Right renal cortex interstitium (tissue), 3 donors: ENCODE measurements at regions not wholly inside any gene's neighbourhood (a gene's known extent, or its start where the extent isn't known, plus 50 kb on each side); places are given as distances from the start of the nearest gene placed in this dataset.
A peak's percentile ranks its signal among the peaks of the same experiment; 100 is the strongest.
"Not testable (repeated sequence)": the region's sequence is repeated elsewhere in the genome, so short reads cannot be mapped to it uniquely, and the experiment has no call there.

Experiments
- DNase-seq, 3 donors: peaks; one replicate each; pipeline ENCODE4 v3.0.0-alpha.2; 2013; ENCODE audit warnings: low read depth in 3 of 3, low spot score in 2 of 3

GRCh38 chr5:112566251-112566650, 147.2 kb upstream of the EPB41L4A start:
- no peak for DNase-seq

- DNase-seq: no peak
These were observed 150.5 kb upstream of the EPB41L4A start for GRCh38 chr5:112569596-112569995.

- no peak for DNase-seq
These were observed 151.8 kb upstream of the EPB41L4A start for GRCh38 chr5:112570708-112571444.

DNA sequence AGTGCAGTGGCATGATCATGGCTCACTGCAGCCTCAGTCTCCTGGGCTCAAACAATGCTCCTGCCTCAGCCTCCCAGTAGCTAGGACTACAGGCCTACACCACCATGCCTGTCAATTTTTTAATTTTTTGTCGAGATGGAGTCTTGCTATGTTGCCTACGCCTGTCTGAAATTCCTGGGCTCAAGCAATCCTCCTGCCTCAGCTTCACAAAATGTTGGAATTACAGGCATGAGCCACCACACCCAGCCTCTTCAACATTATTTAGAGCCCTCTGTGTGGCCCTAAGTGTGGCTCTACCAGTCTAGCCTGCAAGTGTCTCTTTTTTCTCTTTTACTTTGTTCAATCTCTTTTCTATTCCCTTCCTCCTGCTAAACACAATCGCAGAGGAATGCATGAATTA, 154.4 kb upstream of the EPB41L4A start:
- DNase-seq: no peak

DNA sequence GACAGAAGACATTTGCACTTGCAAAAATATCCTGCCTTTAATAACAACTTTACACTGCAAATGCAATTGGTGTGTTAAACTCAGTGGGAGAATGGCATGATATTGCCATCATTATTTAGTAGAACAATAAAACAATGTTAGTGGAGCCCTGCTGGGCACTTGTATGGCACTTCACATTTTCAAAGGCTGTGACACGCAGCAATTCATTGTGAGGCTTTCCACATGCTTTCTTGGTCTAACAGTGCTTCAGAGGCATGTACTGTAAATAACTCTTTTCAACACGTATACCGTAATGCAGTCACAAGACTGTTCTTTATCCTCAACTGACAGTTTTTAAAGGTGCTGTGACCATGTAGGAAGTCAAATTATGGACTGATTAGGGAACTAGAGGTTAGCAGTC, 155.5 kb upstream of the EPB41L4A start:
- no peak for DNase-seq

DNA sequence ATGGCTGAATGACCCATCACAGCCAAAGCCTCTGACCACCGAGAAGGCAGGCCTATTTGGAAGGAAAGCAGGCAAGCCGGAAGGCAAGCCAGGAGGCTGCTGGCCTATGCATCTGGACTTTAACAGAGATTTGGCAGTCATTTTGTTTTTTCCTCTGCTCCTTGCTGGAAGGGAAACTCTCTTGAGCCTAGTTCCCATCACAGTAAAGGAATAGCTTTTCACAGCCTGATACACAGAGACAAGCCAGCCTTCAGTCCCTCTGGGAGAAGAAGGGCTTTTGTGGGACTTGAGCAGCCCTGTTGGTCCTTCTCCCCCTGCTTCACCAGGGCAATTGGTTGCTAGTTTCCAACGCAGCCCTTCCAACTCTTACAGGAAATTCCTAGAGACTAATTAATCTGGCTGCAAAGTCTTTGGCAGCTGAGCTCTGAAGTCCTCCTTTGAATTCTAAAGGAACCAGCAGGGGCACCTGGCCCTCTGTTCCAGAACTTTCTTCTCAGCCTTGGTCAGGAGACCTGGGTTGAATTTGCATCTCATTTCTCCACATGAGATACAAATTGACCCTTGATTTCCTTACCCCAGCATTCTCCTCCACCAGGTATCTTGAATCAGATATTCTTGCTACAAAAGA, 157.3 kb upstream of the EPB41L4A start:
- no peak for DNase-seq

GRCh38 chr5:112579599-112580170, 158.0 kb upstream of the APC start:
- DNase-seq: no peak

DNA sequence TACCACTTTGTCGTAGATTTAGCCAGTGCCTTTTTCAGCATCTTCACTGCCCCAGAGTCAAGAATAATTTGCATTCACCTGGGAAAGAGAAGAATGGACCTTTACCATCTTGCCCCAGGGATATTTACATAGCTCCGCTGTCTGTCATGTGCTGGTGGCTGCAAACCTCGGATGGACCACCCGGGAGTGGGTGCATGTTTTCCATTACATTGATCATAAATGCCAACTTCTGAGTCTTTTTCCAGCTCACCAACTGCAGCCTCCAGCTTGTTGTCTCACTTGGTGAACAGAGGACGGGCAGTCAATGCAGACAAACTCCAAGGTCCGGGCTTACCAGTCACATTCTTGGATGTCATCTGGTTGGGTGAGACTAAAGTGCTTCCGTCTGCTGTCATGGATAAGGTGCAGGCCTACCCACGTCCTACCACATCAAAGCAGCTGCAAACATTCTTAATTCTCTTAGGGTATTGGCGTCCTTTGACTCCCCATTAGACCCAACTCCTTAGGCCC, 155.8 kb upstream of the APC start:
- DNase-seq: no peak

DNA sequence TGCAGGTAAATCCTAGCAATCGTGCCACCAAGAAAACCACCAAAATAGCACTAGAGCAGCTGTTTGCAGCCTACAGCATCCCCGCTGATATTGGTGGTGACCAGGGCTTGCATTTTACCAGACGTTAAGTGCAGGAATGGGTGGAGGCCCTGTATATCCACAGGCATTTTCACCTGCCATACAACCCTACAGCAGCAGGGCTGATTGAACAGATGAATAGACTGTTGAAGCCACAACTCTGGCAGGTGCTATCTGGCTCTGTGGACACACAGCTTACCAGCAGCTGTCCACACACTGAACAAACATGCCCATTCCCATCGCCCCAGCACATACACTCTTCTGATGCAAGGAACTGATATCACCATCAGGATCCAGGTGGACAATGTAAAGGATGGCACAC, 154.5 kb upstream of the APC start:
- no peak for DNase-seq

DNA sequence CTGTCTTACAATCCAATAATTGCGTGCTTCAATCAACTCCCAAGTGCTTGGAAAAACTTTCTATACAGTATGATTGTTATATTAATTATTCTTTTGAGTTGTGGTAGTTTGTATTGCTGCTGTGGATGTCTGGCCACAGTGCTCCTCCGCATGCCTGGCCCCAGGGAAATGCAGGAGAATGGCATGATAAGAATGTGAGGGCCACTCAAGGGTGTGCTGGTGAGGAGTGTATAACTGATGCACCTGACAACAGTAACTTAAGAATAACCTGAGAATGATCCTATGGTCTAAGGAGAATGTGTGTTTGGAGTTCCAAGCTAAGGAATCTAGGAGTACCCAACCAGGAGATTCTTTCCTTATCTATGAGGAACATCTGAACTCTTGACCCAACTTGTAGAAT, 152.9 kb upstream of the APC start:
- DNase-seq: no peak

DNA sequence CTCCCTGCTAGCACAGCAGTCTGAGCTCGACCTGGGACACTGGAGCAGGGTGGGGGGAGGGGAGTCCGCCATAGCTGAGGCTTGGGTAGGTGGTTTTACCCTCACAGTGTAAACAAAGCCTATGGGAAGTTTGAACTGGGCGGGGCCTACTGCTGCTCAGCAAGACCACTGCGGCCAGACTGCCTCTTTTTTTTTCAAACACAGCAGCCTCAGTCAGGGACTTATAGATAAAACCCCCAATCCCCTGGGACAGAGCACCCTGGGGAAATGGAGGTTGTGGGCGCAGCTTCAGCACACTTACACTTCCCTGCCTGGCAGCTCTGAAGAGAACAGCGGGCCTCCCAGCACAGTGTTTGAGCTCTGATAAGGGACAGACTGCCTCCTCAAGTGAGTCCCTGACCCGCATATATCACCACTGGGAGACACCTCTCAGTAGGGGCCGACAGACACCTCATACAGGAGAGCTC, 151.1 kb upstream of the APC start:
- DNase-seq: no peak

- not testable (repeated sequence) for DNase-seq
These were observed 146.8 kb upstream of the APC start for GRCh38 chr5:112590858-112591257.

DNA sequence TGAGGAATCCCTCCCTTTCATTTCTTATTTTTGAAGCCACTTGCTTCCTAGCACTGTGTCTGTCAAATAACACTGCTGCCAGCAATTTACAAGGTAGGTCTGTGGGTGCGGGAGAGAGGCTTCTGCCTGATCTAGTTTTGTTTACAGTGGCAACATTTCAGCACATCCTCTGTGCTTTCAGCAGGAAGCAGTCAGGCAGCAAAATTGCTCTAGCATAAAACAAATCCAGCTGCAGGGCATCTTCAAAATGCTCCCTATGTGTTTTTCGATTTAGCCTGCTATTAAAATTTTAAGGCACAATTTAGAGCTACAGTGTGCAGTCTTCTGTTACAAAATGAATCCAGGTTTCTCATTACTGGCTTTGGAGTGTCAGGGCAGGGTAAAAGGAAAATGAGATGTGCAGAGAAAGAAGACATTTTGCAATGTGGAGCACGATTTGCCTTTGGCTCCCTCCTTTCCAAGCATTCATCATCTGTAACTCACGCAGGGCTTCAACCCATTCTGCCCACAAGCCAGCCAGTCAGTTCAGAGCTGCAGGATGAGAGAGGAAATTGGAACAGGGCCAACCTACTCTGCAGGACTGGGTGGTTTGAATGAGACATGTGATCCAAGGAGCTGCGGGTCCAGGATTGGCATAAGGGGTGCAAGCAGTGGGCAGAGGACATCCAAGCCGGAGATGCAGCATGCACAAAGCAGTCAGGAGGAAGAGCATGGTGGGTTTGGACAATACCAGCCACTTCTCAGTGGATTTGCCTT, 143.4 kb upstream of the APC start:
- DNase-seq: peak in 2 of 3 donors; percentile 19 to 41

DNA sequence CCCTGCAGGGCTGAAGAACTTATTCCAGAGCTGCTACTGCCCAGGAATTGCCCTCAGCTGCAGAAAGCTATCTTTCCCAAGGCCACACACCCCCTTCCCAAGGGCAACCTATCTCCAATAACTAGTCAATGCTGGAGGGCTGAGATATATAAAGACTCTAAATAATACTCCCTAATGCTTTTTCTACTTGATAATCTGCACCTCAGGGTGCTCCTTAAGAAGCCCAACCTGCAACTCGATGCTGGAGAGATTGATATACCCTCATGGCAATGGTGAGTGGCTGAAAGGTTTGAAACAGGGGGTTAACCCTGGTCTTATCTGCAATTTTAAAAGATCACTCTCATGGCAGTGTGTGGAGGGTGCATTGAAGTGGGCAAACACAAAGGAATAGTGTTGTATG, 142.7 kb upstream of the APC start:
- no peak for DNase-seq

- DNase-seq: no peak
These were observed 139.9 kb upstream of the APC start for GRCh38 chr5:112597831-112598230.

- DNase-seq: not testable (repeated sequence)
These were observed 137.2 kb upstream of the APC start for GRCh38 chr5:112600510-112600909.

GRCh38 chr5:112604732-112605630, 132.7 kb upstream of the APC start:
- DNase-seq: no peak

DNA sequence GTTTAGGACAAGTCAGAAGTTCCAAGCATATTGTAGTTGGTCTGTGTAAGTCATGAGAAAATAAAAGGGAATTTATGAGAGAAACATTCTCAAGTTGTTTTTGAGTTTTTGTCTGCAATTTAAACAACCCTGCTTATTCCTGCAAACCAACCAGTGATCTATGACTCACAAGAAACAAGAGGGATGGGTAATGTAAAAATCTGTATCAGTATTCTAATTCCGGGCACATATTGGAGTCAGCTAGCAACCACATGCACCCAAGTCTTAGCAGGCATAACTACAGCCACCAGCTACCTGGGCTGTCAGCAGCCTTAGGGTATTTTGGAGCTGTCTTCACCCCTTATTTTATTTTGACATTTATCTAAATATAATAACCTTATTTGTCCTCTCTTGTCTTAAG, 128.7 kb upstream of the APC start:
- no peak for DNase-seq

DNA sequence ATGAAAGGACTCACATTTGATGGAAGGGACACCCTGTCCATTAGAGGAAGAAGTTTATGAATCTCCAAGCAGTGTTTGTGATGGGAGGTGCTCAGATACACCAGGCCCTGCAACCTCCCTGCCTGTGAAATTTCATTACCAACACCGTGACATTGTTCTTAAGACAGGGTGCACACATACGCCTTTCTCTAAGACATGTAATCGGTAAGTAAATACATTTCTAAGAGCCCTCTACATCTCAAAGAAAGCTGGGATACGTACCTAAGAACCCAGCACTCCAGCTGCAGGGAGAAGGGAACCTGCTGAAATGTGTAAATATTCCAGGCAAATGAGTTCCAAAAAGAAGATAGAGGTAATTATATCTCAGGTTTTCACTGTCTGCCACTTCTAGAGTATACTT, 125.0 kb upstream of the APC start:
- no peak for DNase-seq

DNA sequence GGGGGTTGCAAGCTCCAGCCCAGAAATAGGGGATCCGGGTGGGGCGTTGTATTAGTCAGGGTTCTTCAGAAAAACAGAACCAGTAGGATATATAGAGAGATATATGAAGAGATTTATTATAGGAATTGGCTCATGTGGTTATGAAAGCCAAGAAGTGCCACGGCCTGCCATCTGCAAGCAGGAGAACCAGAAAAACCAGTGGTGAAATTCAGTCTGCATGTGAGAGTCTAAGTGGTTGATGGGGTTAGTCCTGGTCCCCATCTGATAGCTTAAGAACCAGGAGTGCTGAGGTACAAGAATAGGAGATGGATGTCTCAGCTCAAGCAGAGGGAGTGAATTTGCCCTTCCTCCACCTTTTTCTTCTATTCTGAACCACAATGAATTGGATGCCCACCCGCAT, 123.4 kb upstream of the APC start:
- no peak for DNase-seq
